ENCODE measurements at regions not wholly inside any gene's neighbourhood (a gene's known extent, or its start where the extent isn't known, plus 50 kb on each side); places are given as distances from the start of the nearest gene placed in this dataset.

GRCh38 chr2:59456285-59456684 is 1097.2 kb downstream of the BCL11A start:
- no peak for TF ChIP-seq CTCF (IDR thresholded peaks at IDR 0.05 in 2 of 3, conservative IDR thresholded peaks at IDR 0.05 in 1 of 3; ENCODE audit: control insufficient read depth in 2 of 3, extremely low read depth in 1 of 3, insufficient read depth in 1 of 3, low read depth in 3 of 3, low read length in 3 of 3)
- TF ChIP-seq POLR2AphosphoS5 (IDR thresholded peaks at IDR 0.05; ENCODE audit: low read length), result no peak
- no peak for TF ChIP-seq HDGF (IDR thresholded peaks at IDR 0.05)
- TF ChIP-seq SRF (IDR thresholded peaks at IDR 0.05; ENCODE audit: low read depth in 2 of 2, low read length in 2 of 2), result no peak
- no peak for TF ChIP-seq POLR2A (IDR thresholded peaks at IDR 0.05; ENCODE audit: low read depth, low read length)
- no peak for TF ChIP-seq ZNF687 (IDR thresholded peaks at IDR 0.05)
- no peak for TF ChIP-seq REST (IDR thresholded peaks at IDR 0.05; ENCODE audit: low read depth, low read length)

Measured in GM12878 (cell line).